Neural crest cell (in vitro differentiated cells): ENCODE measurements at regions not wholly inside any gene's neighbourhood (a gene's known extent, or its start where the extent isn't known, plus 50 kb on each side); places are given as distances from the start of the nearest gene placed in this dataset.

Experiments
- DNase-seq: peaks from one replicate; pipeline ENCODE4 v3.0.0; 2021; ENCODE audit warnings: low read depth, mixed read lengths, low spot score
- H3K27ac Mint-ChIP-seq: one replicate; pipeline ENCODE4 v1.8.0; 2021; ENCODE audit warnings: mild to moderate bottlenecking, mixed read lengths; ENCODE audit not compliant: unreplicated experiment
- H3K27me3 Mint-ChIP-seq: 2 replicates; pipeline ENCODE4 v1.8.0; 2021; ENCODE audit warnings: low read depth, mild to moderate bottlenecking, mixed read lengths
- H3K36me3 Mint-ChIP-seq: 2 replicates; pipeline ENCODE4 v1.8.0; 2021; ENCODE audit warnings: low read depth, mild to moderate bottlenecking, mixed read lengths
- H3K4me1 Mint-ChIP-seq: 2 replicates; pipeline ENCODE4 v1.8.0; 2021; ENCODE audit warnings: mixed read lengths
- H3K4me3 Mint-ChIP-seq: one replicate; pipeline ENCODE4 v1.8.0; 2021; ENCODE audit warnings: mild to moderate bottlenecking, mixed read lengths
- H3K9me3 Mint-ChIP-seq: 2 replicates; pipeline ENCODE4 v1.8.0; 2021; ENCODE audit warnings: mixed read lengths
- CTCF ChIP-seq: fragments of 200-600 bp; sonication (generic); conservative IDR thresholded peaks from 2 replicates; pipeline ENCODE4 v1.5.0; 2021; ENCODE audit warnings: antibody characterized with exemption, mild to moderate bottlenecking

- Mint-ChIP-seq H3K27me3 (peaks cover 89% of the 10 kb centered on the region), H3K27ac (no peak overlapping the region)
- TF ChIP-seq CTCF = no peak
Observed at GRCh38 chr12:113642672-113643071, 171.0 kb upstream of the LHX5 start.

GRCh38 chr12:113642216-113642615 lies 170.5 kb upstream of the LHX5 start:
- Mint-ChIP-seq H3K4me3 (no peak overlapping the region), H3K36me3 (no peaks in the 10 kb centered on the region), H3K9me3 (no peaks in the 10 kb centered on the region), H3K27ac (no peak overlapping the region), H3K27me3 (peaks cover 91% of the 10 kb centered on the region), H3K4me1 (peaks cover 10% of the 10 kb centered on the region)
- no peak for DNase-seq
- no peak for TF ChIP-seq CTCF

More at GRCh38 chr12:113642672-113643071, 171.0 kb upstream of the LHX5 start:
- Mint-ChIP-seq H3K4me1 (peaks cover 10% of the 10 kb centered on the region), H3K9me3 (no peaks in the 10 kb centered on the region), H3K4me3 (no peak overlapping the region), H3K36me3 (no peaks in the 10 kb centered on the region)
- no peak for DNase-seq

GRCh38 chr12:113641426-113642030 lies 169.9 kb upstream of the LHX5 start:
- Mint-ChIP-seq H3K27me3 (peaks cover 89% of the 10 kb centered on the region), H3K4me1 (peaks cover 10% of the 10 kb centered on the region), H3K27ac (no peak overlapping the region), H3K9me3 (no peaks in the 10 kb centered on the region), H3K4me3 (no peak overlapping the region), H3K36me3 (no peaks in the 10 kb centered on the region)
- DNase-seq = no peak
- TF ChIP-seq CTCF = no peak

GRCh38 chr12:113640837-113641236 lies 169.2 kb upstream of the LHX5 start:
- TF ChIP-seq CTCF = no peak
- Mint-ChIP-seq H3K9me3 (no peaks in the 10 kb centered on the region), H3K4me3 (no peak overlapping the region), H3K4me1 (peaks cover 10% of the 10 kb centered on the region), H3K27ac (no peak overlapping the region), H3K36me3 (no peaks in the 10 kb centered on the region), H3K27me3 (peaks cover 90% of the 10 kb centered on the region)
- no peak for DNase-seq

GRCh38 chr12:113639474-113639873 lies 167.8 kb upstream of the LHX5 start:
- Mint-ChIP-seq H3K4me3 (peak overlapping the region; percentile 3), H3K9me3 (no peaks in the 10 kb centered on the region), H3K27ac (no peak overlapping the region), H3K27me3 (peaks cover 92% of the 10 kb centered on the region), H3K36me3 (no peaks in the 10 kb centered on the region), H3K4me1 (peaks cover 10% of the 10 kb centered on the region)
- DNase-seq = no peak
- TF ChIP-seq CTCF = no peak
